ENCODE measurements at regions not wholly inside any gene's neighbourhood (a gene's known extent, or its start where the extent isn't known, plus 50 kb on each side); places are given as distances from the start of the nearest gene placed in this dataset.

DNA sequence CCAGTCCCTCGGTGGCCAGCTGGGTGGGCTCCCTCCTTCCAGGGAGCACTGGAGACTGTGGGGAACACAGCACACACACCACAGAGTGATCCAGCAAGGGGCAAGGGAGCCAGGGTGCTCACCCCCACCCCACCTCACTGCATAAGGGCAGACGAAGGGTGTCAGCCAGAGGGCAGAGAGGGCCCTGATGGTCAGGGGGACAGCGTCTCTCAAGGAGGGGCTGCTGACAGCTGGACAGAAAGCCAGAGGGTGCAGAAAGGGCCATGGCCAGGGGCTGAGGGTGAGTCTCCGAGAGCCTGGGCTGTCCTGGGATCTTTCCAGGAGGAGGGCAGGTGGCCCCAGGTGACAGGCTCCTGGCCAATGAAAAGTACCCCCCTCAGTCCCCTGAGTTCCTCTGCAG lies 73.4 kb upstream of the PMEPA1 start:
- TF ChIP-seq, protein P1, sequence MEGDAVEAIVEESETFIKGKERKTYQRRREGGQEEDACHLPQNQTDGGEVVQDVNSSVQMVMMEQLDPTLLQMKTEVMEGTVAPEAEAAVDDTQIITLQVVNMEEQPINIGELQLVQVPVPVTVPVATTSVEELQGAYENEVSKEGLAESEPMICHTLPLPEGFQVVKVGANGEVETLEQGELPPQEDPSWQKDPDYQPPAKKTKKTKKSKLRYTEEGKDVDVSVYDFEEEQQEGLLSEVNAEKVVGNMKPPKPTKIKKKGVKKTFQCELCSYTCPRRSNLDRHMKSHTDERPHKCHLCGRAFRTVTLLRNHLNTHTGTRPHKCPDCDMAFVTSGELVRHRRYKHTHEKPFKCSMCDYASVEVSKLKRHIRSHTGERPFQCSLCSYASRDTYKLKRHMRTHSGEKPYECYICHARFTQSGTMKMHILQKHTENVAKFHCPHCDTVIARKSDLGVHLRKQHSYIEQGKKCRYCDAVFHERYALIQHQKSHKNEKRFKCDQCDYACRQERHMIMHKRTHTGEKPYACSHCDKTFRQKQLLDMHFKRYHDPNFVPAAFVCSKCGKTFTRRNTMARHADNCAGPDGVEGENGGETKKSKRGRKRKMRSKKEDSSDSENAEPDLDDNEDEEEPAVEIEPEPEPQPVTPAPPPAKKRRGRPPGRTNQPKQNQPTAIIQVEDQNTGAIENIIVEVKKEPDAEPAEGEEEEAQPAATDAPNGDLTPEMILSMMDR (IDR thresholded peaks at IDR 0.05; ENCODE audit: low read length): no peak
- no peak for TF ChIP-seq EZH2 (IDR thresholded peaks at IDR 0.05; ENCODE audit: borderline replicate concordance, low read length)

Measured in OCI-LY1 (cell line).